B cell (primary cell): ENCODE measurements at regions not wholly inside any gene's neighbourhood (a gene's known extent, or its start where the extent isn't known, plus 50 kb on each side); places are given as distances from the start of the nearest gene placed in this dataset.

Source experiments
- ATAC-seq: fragments of 200-7000 bp; cut with Tn5 transposase; one replicate; pipeline ENCODE4 v1.10.0; 2021; ENCODE audit warnings: low read depth, mild to moderate bottlenecking, moderate number of reproducible peaks, moderate library complexity
- CTCF ChIA-PET: fragments of 350-600 bp; sonication (Branson Sonifier 250); formaldehyde crosslinking; loops from one replicate; lab custom pipeline; 2021; ENCODE audit warnings: antibody characterized with exemption, inconsistent platforms; lab: Charles Lee
- POLR2A ChIA-PET: fragments of 350-600 bp; sonication (Branson Sonifier 250); formaldehyde crosslinking; loops from one replicate; lab custom pipeline; 2021; ENCODE audit warnings: antibody characterized with exemption; lab: Charles Lee
- DNase-seq: peaks from one replicate; pipeline ENCODE4 v3.0.0; 2013
- H2AFZ ChIP-seq: 2 replicates; pipeline ENCODE4 v1.6.1; 2012; ENCODE audit warnings: mild to moderate bottlenecking, low read depth, low read length; ENCODE audit not compliant: insufficient read depth, poor library complexity, severe bottlenecking
- H3K27ac ChIP-seq, 2 donors: 1 replicate in 1 of 2; 2 replicates in 1 of 2; pipeline ENCODE4 v1.5.1; 2012 to 2013; ENCODE audit warnings: low read length in 2 of 2, mild to moderate bottlenecking in 2 of 2, moderate library complexity in 1 of 2
- H3K27me3 ChIP-seq, 4 experiments: fragments of 200-600 bp in 1 of 4; sonication (generic) in 1 of 4; replicated peaks in 1 of 4; 1 replicate in 2 of 4; 2 replicates in 2 of 4; pipeline versions ENCODE4 v1.6.1 to v1.7.0; 2013 to 2016; ENCODE audit warnings: low read length in 3 of 4, mild to moderate bottlenecking in 2 of 4, mixed read lengths in 1 of 4, moderate library complexity in 1 of 4; ENCODE audit not compliant: insufficient read depth in 4 of 4, control insufficient read depth in 3 of 4; ENCODE audit errors: control extremely low read depth in 1 of 4
- H3K36me3 ChIP-seq, 2 experiments: replicated peaks in 1 of 2; 1 replicate in 1 of 2; 2 replicates in 1 of 2; pipeline versions ENCODE4 v1.6.1 to v1.7.1; 2013; ENCODE audit warnings: low read length in 1 of 2; ENCODE audit not compliant: insufficient read depth in 2 of 2, control insufficient read depth in 1 of 2; ENCODE audit errors: control extremely low read depth in 1 of 2, extremely low read depth in 1 of 2
- H3K4me1 ChIP-seq, 2 donors: fragments of 200-600 bp in 1 of 2; sonication (generic) in 1 of 2; 1 replicate in 1 of 2; 2 replicates in 1 of 2; pipeline versions ENCODE4 v1.5.1 to v1.6.1; 2013 to 2017; ENCODE audit warnings: low read length in 2 of 2; ENCODE audit not compliant: control insufficient read depth in 2 of 2, insufficient read depth in 2 of 2
- H3K4me2 ChIP-seq: replicated peaks from 2 replicates; pipeline ENCODE3; 2012; ENCODE audit warnings: mild to moderate bottlenecking, low read depth, low read length; ENCODE audit not compliant: poor library complexity, severe bottlenecking
- H3K4me3 ChIP-seq, 5 experiments: fragments of 200-600 bp in 1 of 5; sonication (generic) in 1 of 5; 1 replicate in 3 of 5; 2 replicates in 2 of 5; pipeline versions ENCODE4 v1.5.1 to v1.7.0; 2011 to 2016; ENCODE audit warnings: low read length in 4 of 5, mild to moderate bottlenecking in 4 of 5, low read depth in 2 of 5, control low read depth in 1 of 5, moderate library complexity in 1 of 5; ENCODE audit not compliant: insufficient read depth in 1 of 5; ENCODE audit errors: control extremely low read depth in 1 of 5, extremely low read depth in 1 of 5
- H3K79me2 ChIP-seq: fragments of 200-600 bp; sonication (generic); one replicate; pipeline ENCODE4 v1.6.0; 2016; ENCODE audit warnings: low read length; ENCODE audit not compliant: control insufficient read depth, insufficient read depth
- H3K9ac ChIP-seq: fragments of 200-600 bp; sonication (generic); 2 replicates; pipeline ENCODE4 v1.6.1; 2017; ENCODE audit warnings: mild to moderate bottlenecking, low read length, moderate library complexity
- H3K9me3 ChIP-seq, 3 donors: one replicate each; pipeline versions ENCODE4 v1.6.1 to v1.7.1; 2013; ENCODE audit warnings: low read length in 2 of 3; ENCODE audit not compliant: control insufficient read depth in 2 of 3, insufficient read depth in 1 of 3; ENCODE audit errors: control extremely low read depth in 1 of 3
- H4K20me1 ChIP-seq: 2 replicates; pipeline ENCODE4 v1.6.0; 2012; ENCODE audit warnings: mild to moderate bottlenecking, low read length; ENCODE audit not compliant: insufficient read depth, control insufficient read depth, poor library complexity, severe bottlenecking
- H3K27ac Mint-ChIP-seq: one replicate; pipeline ENCODE4 v1.8.0; 2021; ENCODE audit warnings: mixed read lengths
- H3K27me3 Mint-ChIP-seq: one replicate; pipeline ENCODE4 v1.8.0; 2021; ENCODE audit warnings: mixed read lengths
- H3K4me1 Mint-ChIP-seq: one replicate; pipeline ENCODE4 v1.8.0; 2021; ENCODE audit warnings: mixed read lengths
- H3K4me3 Mint-ChIP-seq: one replicate; pipeline ENCODE4 v1.8.0; 2021; ENCODE audit warnings: mixed read lengths
- H3K9me3 Mint-ChIP-seq: one replicate; pipeline ENCODE4 v1.8.0; 2022; ENCODE audit warnings: mixed read lengths; ENCODE audit not compliant: insufficient read depth
- CTCF ChIP-seq: fragments of 200-600 bp; IDR thresholded peaks from one replicate; pipeline ENCODE4 v1.8.0; 2022; ENCODE audit warnings: antibody characterized with exemption, mild to moderate bottlenecking
- EZH2 ChIP-seq: IDR thresholded peaks from 2 replicates; pipeline ENCODE4 v1.6.1; 2012; ENCODE audit warnings: borderline replicate concordance, low read depth, mild to moderate bottlenecking, moderate library complexity, low read length; ENCODE audit not compliant: insufficient read depth, poor library complexity, severe bottlenecking
- WGBS: methylation state at CpG from one replicate; pipeline ENCODE4 v1.1.5; 2013; ENCODE audit warnings: missing lambda C conversion rate; ENCODE audit not compliant: insufficient coverage; 5-methylcytosine and 5-hydroxymethylcytosine counted together
- intact Hi-C: fragments of 100-400 bp; cut with micrococcal nuclease; formaldehyde crosslinking; loops from one replicate; pipeline ENCODE4 v1.10.0; 2022

GRCh38 chr2:56739413-56739812, 555.6 kb downstream of the CCDC85A start:
- Mint-ChIP-seq H3K4me3 (no peak overlapping the region), H3K27ac (no peak overlapping the region), H3K9me3 (no peaks in the 10 kb centered on the region), H3K4me1 (no peaks in the 10 kb centered on the region), H3K27me3 (no peaks in the 10 kb centered on the region)
- Histone ChIP-seq H4K20me1 (no peaks in the 10 kb centered on the region), H3K79me2 (no peaks in the 10 kb centered on the region), H2AFZ (no peak overlapping the region), H3K4me2 (no peak overlapping the region), H3K27me3 (no peaks in the 10 kb centered on the region), H3K27ac (no peak overlapping the region), H3K9me3 (no peaks in the 10 kb centered on the region), H3K9ac (no peak overlapping the region), H3K4me1 (no peaks in the 10 kb centered on the region), H3K36me3 (no peaks in the 10 kb centered on the region), H3K4me3 (no peak overlapping the region)
- ATAC-seq: no peak
- ChIA-PET CTCF (no interaction called here), POLR2A (no interaction called here)
- no CpG with 5 or more reads among the region's 1 CpG for WGBS
- intact Hi-C loops: no loop called here
- no peak for DNase-seq
- TF ChIP-seq EZH2: no peak
- TF ChIP-seq CTCF: no peak

- H4K20me1 ChIP-seq: no peaks in the 10 kb centered on the region
- H3K79me2 ChIP-seq: no peaks in the 10 kb centered on the region
- no peaks in the 10 kb centered on the region for H3K4me1 ChIP-seq
- Mint-ChIP-seq H3K27me3 (no peaks in the 10 kb centered on the region), H3K9me3 (no peaks in the 10 kb centered on the region), H3K27ac (no peak overlapping the region), H3K4me3 (no peak overlapping the region), H3K4me1 (no peaks in the 10 kb centered on the region)
- no peak overlapping the region for H3K4me2 ChIP-seq
- no peaks in the 10 kb centered on the region for H3K36me3 ChIP-seq
- no peaks in the 10 kb centered on the region for H3K27me3 ChIP-seq
- no peak for ATAC-seq
- H3K27ac ChIP-seq: no peak overlapping the region
- POLR2A ChIA-PET: no interaction called here
- no peak overlapping the region for H2AFZ ChIP-seq
- H3K9ac ChIP-seq: no peak overlapping the region
- H3K4me3 ChIP-seq: no peak overlapping the region
- no peak for TF ChIP-seq CTCF
- no peak for TF ChIP-seq EZH2
- WGBS: 94% methylated on average over 3 of the region's 5 CpGs
- intact Hi-C loops: no loop called here
- no peak for DNase-seq
- CTCF ChIA-PET: no interaction called here
- H3K9me3 ChIP-seq: no peaks in the 10 kb centered on the region
Measured at GRCh38 chr2:56741601-56742102, 557.9 kb downstream of the CCDC85A start.
